ENCODE measurements at regions not wholly inside any gene's neighbourhood (a gene's known extent, or its start where the extent isn't known, plus 50 kb on each side); places are given as distances from the start of the nearest gene placed in this dataset.

- TF ChIP-seq, protein P1, sequence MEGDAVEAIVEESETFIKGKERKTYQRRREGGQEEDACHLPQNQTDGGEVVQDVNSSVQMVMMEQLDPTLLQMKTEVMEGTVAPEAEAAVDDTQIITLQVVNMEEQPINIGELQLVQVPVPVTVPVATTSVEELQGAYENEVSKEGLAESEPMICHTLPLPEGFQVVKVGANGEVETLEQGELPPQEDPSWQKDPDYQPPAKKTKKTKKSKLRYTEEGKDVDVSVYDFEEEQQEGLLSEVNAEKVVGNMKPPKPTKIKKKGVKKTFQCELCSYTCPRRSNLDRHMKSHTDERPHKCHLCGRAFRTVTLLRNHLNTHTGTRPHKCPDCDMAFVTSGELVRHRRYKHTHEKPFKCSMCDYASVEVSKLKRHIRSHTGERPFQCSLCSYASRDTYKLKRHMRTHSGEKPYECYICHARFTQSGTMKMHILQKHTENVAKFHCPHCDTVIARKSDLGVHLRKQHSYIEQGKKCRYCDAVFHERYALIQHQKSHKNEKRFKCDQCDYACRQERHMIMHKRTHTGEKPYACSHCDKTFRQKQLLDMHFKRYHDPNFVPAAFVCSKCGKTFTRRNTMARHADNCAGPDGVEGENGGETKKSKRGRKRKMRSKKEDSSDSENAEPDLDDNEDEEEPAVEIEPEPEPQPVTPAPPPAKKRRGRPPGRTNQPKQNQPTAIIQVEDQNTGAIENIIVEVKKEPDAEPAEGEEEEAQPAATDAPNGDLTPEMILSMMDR (conservative IDR thresholded peaks at IDR 0.05; ENCODE audit: low read depth, low read length): no peak
- TF ChIP-seq SMC3 (IDR thresholded peaks at IDR 0.05; ENCODE audit: low read depth, low read length) (no peak), BHLHE40 (IDR thresholded peaks at IDR 0.05; ENCODE audit: low read depth, low read length) (no peak), RCOR1 (IDR thresholded peaks at IDR 0.05; ENCODE audit: insufficient replicate concordance, low read length) (no peak), POLR2A (IDR thresholded peaks at IDR 0.05; ENCODE audit: low read depth, low read length) (no peak), MXI1 (IDR thresholded peaks at IDR 0.05; ENCODE audit: borderline replicate concordance, low read depth, low read length) (no peak), ELK1 (IDR thresholded peaks at IDR 0.05; ENCODE audit: borderline replicate concordance, low read depth, low read length) (no peak)
Measured at GRCh38 chr3:115470254-115470653, 153.1 kb upstream of the GAP43 start.
